ENCODE measurements at regions not wholly inside any gene's neighbourhood (a gene's known extent, or its start where the extent isn't known, plus 50 kb on each side); places are given as distances from the start of the nearest gene placed in this dataset.

DNA sequence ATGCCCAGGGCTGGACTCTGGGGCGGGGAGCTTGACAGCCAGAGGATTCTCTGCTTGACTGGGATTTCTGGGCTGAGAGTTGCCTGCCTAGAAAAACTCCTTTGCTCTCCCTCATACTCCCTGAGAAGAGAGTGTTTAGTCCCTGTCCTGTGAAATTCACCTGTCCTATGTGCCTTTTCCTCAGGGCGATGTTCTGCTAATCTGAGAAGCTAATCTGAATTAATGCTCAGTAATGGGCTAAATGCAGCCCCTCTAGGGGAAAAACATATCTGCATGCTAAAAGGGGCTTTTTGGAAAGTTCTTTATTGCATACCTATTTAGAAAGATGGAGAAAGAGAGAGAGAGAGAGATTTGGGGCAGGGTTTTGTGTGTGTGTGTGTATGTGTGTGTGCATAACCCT is 454.4 kb downstream of the GATA3 start:
- no peak for TF ChIP-seq NFIC (IDR thresholded peaks at IDR 0.05)
- no peak for TF ChIP-seq TCF12 (IDR thresholded peaks at IDR 0.05; ENCODE audit: low read depth)
- no peak for TF ChIP-seq FOXM1 (IDR thresholded peaks at IDR 0.05; ENCODE audit: borderline replicate concordance, low read depth)
- no peak for TF ChIP-seq TAF1 (IDR thresholded peaks at IDR 0.05; ENCODE audit: low read depth)
- TF ChIP-seq, protein P1, sequence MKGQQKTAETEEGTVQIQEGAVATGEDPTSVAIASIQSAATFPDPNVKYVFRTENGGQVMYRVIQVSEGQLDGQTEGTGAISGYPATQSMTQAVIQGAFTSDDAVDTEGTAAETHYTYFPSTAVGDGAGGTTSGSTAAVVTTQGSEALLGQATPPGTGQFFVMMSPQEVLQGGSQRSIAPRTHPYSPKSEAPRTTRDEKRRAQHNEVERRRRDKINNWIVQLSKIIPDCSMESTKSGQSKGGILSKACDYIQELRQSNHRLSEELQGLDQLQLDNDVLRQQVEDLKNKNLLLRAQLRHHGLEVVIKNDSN (IDR thresholded peaks at IDR 0.05), result no peak
- TF ChIP-seq CEBPB (IDR thresholded peaks at IDR 0.05), result no peak
- TF ChIP-seq, protein P2, sequence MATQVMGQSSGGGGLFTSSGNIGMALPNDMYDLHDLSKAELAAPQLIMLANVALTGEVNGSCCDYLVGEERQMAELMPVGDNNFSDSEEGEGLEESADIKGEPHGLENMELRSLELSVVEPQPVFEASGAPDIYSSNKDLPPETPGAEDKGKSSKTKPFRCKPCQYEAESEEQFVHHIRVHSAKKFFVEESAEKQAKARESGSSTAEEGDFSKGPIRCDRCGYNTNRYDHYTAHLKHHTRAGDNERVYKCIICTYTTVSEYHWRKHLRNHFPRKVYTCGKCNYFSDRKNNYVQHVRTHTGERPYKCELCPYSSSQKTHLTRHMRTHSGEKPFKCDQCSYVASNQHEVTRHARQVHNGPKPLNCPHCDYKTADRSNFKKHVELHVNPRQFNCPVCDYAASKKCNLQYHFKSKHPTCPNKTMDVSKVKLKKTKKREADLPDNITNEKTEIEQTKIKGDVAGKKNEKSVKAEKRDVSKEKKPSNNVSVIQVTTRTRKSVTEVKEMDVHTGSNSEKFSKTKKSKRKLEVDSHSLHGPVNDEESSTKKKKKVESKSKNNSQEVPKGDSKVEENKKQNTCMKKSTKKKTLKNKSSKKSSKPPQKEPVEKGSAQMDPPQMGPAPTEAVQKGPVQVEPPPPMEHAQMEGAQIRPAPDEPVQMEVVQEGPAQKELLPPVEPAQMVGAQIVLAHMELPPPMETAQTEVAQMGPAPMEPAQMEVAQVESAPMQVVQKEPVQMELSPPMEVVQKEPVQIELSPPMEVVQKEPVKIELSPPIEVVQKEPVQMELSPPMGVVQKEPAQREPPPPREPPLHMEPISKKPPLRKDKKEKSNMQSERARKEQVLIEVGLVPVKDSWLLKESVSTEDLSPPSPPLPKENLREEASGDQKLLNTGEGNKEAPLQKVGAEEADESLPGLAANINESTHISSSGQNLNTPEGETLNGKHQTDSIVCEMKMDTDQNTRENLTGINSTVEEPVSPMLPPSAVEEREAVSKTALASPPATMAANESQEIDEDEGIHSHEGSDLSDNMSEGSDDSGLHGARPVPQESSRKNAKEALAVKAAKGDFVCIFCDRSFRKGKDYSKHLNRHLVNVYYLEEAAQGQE (IDR thresholded peaks at IDR 0.05; ENCODE audit: low read depth), result no peak
- no peak for TF ChIP-seq CREB1 (IDR thresholded peaks at IDR 0.05; ENCODE audit: low read depth)
- TF ChIP-seq, protein P3, sequence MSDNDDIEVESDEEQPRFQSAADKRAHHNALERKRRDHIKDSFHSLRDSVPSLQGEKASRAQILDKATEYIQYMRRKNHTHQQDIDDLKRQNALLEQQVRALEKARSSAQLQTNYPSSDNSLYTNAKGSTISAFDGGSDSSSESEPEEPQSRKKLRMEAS (IDR thresholded peaks at IDR 0.05), result no peak
- TF ChIP-seq ZBTB7A (IDR thresholded peaks at IDR 0.05; ENCODE audit: low read depth), result no peak
- no peak for TF ChIP-seq EP300 (IDR thresholded peaks at IDR 0.05; ENCODE audit: borderline replicate concordance)
- TF ChIP-seq RAD21 (IDR thresholded peaks at IDR 0.05; ENCODE audit: low read depth), result no peak
- no peak for TF ChIP-seq TEAD4 (IDR thresholded peaks at IDR 0.05)
- TF ChIP-seq YY1 (IDR thresholded peaks at IDR 0.05; ENCODE audit: low read depth), result no peak
- no peak for TF ChIP-seq EGR1 (IDR thresholded peaks at IDR 0.05)

DNA sequence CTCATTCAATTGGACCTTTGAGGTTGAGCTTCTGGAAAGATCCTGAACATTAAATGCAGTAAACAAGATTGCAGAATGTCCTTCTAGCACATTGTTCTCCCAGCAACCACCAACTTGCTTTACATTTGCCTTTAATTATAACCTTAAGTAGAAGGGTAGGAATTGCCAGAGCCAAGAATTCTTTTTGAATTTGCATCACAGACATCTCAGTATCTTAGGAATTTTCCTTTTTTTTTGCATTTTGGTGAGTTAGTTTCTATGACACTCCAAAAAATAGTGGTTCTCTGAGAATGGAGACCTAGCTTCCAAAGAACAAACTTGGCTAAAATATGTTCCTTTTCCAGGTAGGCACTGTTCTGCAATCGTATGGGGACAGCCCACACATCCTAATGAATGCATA is 456.0 kb downstream of the GATA3 start:
- no peak for TF ChIP-seq CEBPB (IDR thresholded peaks at IDR 0.05)
- no peak for TF ChIP-seq NFIC (IDR thresholded peaks at IDR 0.05)
- no peak for TF ChIP-seq ZBTB7A (IDR thresholded peaks at IDR 0.05; ENCODE audit: low read depth)
- no peak for TF ChIP-seq YY1 (IDR thresholded peaks at IDR 0.05; ENCODE audit: low read depth)
- TF ChIP-seq, protein P1 (IDR thresholded peaks at IDR 0.05), result no peak
- no peak for TF ChIP-seq FOXM1 (IDR thresholded peaks at IDR 0.05; ENCODE audit: borderline replicate concordance, low read depth)
- TF ChIP-seq, protein P3 (IDR thresholded peaks at IDR 0.05), result no peak
- no peak for TF ChIP-seq TCF12 (IDR thresholded peaks at IDR 0.05; ENCODE audit: low read depth)
- no peak for TF ChIP-seq TAF1 (IDR thresholded peaks at IDR 0.05; ENCODE audit: low read depth)
- no peak for TF ChIP-seq CREB1 (IDR thresholded peaks at IDR 0.05; ENCODE audit: low read depth)
- TF ChIP-seq EP300 (IDR thresholded peaks at IDR 0.05; ENCODE audit: borderline replicate concordance), result no peak
- no peak for TF ChIP-seq RAD21 (IDR thresholded peaks at IDR 0.05; ENCODE audit: low read depth)
- TF ChIP-seq, protein P2 (IDR thresholded peaks at IDR 0.05; ENCODE audit: low read depth), result no peak
- TF ChIP-seq TEAD4 (IDR thresholded peaks at IDR 0.05), result no peak
- TF ChIP-seq EGR1 (IDR thresholded peaks at IDR 0.05), result no peak

DNA sequence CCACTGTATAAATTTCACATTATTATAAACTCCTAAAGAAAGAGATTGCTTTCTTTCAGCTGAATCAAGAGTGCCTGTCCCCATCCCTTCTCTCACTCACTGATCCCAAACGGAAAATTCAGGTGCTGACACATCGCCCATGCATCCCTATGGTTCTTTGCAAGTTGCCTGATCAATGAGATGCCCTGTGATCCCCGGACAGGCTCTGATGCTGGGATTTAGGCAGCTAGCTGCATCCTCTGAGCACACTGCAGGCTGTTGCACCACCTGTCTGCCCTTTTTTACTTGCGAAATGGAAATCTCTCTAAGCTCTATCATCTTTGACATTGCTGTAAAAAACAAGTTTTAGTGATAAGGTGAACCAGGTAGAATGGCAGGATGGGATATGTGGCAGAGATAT is 456.5 kb downstream of the GATA3 start:
- TF ChIP-seq CREB1 (IDR thresholded peaks at IDR 0.05; ENCODE audit: low read depth), result no peak
- TF ChIP-seq TEAD4 (IDR thresholded peaks at IDR 0.05), result no peak
- TF ChIP-seq TAF1 (IDR thresholded peaks at IDR 0.05; ENCODE audit: low read depth), result no peak
- no peak for TF ChIP-seq CEBPB (IDR thresholded peaks at IDR 0.05)
- no peak for TF ChIP-seq FOXM1 (IDR thresholded peaks at IDR 0.05; ENCODE audit: borderline replicate concordance, low read depth)
- TF ChIP-seq, protein P1 (IDR thresholded peaks at IDR 0.05), result no peak
- TF ChIP-seq ZBTB7A (IDR thresholded peaks at IDR 0.05; ENCODE audit: low read depth), result no peak
- no peak for TF ChIP-seq EP300 (IDR thresholded peaks at IDR 0.05; ENCODE audit: borderline replicate concordance)
- TF ChIP-seq NFIC (IDR thresholded peaks at IDR 0.05), result no peak

DNA sequence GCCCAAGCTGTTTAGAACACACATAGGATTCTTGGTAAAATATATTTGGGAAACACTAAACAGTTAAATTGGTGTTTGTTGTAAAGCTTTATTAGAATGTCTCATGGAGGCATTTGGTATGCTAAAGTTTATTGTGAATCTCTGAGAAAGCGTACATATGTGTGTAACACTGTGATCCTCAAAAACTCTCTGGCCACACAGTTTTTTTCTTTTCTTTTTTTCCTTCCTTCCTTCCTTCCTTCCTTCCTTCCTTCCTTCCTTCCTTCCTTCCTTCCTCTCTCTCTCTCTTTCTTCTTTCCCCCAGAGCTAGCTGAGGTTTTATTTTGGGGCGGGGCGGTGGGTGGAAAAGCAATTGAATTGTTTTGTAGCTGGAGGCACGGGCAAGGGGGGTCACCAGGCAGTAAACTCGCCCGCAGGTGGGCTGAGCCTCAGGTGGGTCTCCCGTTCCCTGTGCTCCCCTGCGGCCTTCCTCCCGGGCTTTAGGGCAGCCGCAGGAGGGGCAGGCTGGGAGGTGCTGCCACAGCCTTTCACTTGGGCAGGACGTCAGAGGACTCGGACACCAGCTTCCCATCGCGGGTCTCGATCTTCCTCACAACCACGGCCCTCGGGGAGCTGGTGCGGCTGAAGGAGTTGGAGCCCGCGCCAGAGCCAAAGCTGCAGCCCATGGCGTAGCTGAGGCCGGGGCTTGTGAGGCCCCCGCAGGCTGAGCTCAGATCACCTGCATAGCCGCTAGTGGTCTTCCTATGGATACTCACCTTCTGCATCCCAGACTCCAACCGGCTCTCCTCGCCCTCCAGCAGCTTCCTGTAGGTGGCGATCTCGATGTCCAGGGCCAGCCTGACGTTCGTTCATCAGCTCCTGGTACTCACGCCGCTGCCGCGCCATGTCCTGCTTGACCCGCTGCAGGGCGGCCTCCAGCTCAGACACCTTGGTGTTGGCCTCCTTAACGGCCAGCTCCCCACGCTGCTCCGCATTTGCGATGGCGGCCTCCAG is 459.0 kb downstream of the GATA3 start:
- TF ChIP-seq TCF12 (IDR thresholded peaks at IDR 0.05; ENCODE audit: low read depth) (no peak), CREB1 (IDR thresholded peaks at IDR 0.05; ENCODE audit: low read depth) (no peak), EP300 (IDR thresholded peaks at IDR 0.05; ENCODE audit: borderline replicate concordance) (no peak), RAD21 (IDR thresholded peaks at IDR 0.05; ENCODE audit: low read depth) (no peak), NFIC (IDR thresholded peaks at IDR 0.05) (no peak)
- TF ChIP-seq, protein P1 (IDR thresholded peaks at IDR 0.05), result no peak
- TF ChIP-seq, protein P3 (IDR thresholded peaks at IDR 0.05), result no peak
- TF ChIP-seq, protein P2 (IDR thresholded peaks at IDR 0.05; ENCODE audit: low read depth), result no peak
